Astrocyte (in vitro differentiated cells and primary cell): ENCODE measurements at regions not wholly inside any gene's neighbourhood (a gene's known extent, or its start where the extent isn't known, plus 50 kb on each side); places are given as distances from the start of the nearest gene placed in this dataset.

Source experiments
- CTCF ChIP-seq: IDR thresholded peaks from 2 replicates; pipeline ENCODE4 v1.5.1; 2011; ENCODE audit warnings: low read depth, mild to moderate bottlenecking, inconsistent platforms, low read length, moderate library complexity; ENCODE audit not compliant: insufficient read depth
- EZH2 ChIP-seq: IDR thresholded peaks from 2 replicates; pipeline ENCODE4 v1.6.1; 2012; ENCODE audit warnings: mild to moderate bottlenecking, low read length, inconsistent platforms; ENCODE audit not compliant: insufficient read depth

- TF ChIP-seq CTCF (no peak), EZH2 (no peak)
Measured at GRCh38 chr4:129352480-129352879, 256.5 kb downstream of the C4orf33 start.
